Spinal cord (tissue), 9 donors: ENCODE measurements at regions not wholly inside any gene's neighbourhood (a gene's known extent, or its start where the extent isn't known, plus 50 kb on each side); places are given as distances from the start of the nearest gene placed in this dataset.

Experiments
- DNase-seq, 6 donors: peaks; one replicate each; pipeline versions ENCODE4 v3.0.0 to v3.0.0-alpha.2; 2013 to 2015; ENCODE audit warnings: low spot score in 6 of 6, low read depth in 4 of 6
- H3K27ac ChIP-seq: one replicate; pipeline ENCODE4 v1.5.1; 2013; ENCODE audit warnings: low read depth, low read length, control low read depth
- H3K27me3 ChIP-seq: one replicate; pipeline ENCODE4 v1.6.1; 2013; ENCODE audit warnings: low read length; ENCODE audit not compliant: control insufficient read depth, insufficient read depth
- H3K36me3 ChIP-seq: one replicate; pipeline ENCODE4 v1.6.1; 2013; ENCODE audit warnings: low read length; ENCODE audit not compliant: control insufficient read depth, insufficient read depth
- H3K4me1 ChIP-seq: one replicate; pipeline ENCODE4 v1.6.1; 2013; ENCODE audit warnings: low read length; ENCODE audit not compliant: control insufficient read depth, insufficient read depth
- H3K4me3 ChIP-seq: one replicate; pipeline ENCODE4 v1.5.1; 2013; ENCODE audit warnings: low read depth, low read length, control low read depth
- H3K9me3 ChIP-seq: one replicate; pipeline ENCODE4 v1.6.1; 2013; ENCODE audit warnings: low read length; ENCODE audit not compliant: control insufficient read depth, insufficient read depth
- whole genome bisulfite sequencing: methylation state at CpG from one replicate; pipeline ENCODE4 v1.1.5; 2013; ENCODE audit warnings: missing lambda C conversion rate; ENCODE audit not compliant: insufficient coverage; 5-methylcytosine and 5-hydroxymethylcytosine counted together
- donor health status: healthy.

GRCh38 chr4:11342401-11342800 is 86.3 kb downstream of the HS3ST1 start:
- DNase-seq = no peak
- Histone ChIP-seq H3K4me1 (no peaks in the 10 kb centered on the region), H3K36me3 (no peaks in the 10 kb centered on the region), H3K4me3 (no peak overlapping the region), H3K9me3 (no peaks in the 10 kb centered on the region), H3K27me3 (no peaks in the 10 kb centered on the region), H3K27ac (no peak overlapping the region)
- WGBS = 93% methylated on average over 2 of the region's 6 CpGs

- 75% methylated on average over 2 of the region's 6 CpGs for WGBS
- Histone ChIP-seq H3K27me3 (no peaks in the 10 kb centered on the region), H3K36me3 (no peaks in the 10 kb centered on the region), H3K4me3 (no peak overlapping the region), H3K9me3 (no peaks in the 10 kb centered on the region), H3K4me1 (no peaks in the 10 kb centered on the region), H3K27ac (no peak overlapping the region)
- DNase-seq = peak in 2 of 6 donors; percentile 14 to 18
Observed at GRCh38 chr4:11341337-11342043, 87.2 kb downstream of the HS3ST1 start.

GRCh38 chr4:11338956-11339782 is 89.5 kb downstream of the HS3ST1 start:
- Histone ChIP-seq H3K36me3 (no peaks in the 10 kb centered on the region), H3K4me3 (no peak overlapping the region), H3K4me1 (no peaks in the 10 kb centered on the region), H3K27ac (no peak overlapping the region), H3K9me3 (no peaks in the 10 kb centered on the region), H3K27me3 (no peaks in the 10 kb centered on the region)
- DNase-seq = no peak
- WGBS = 100% methylated on average over 2 of the region's 5 CpGs

- H3K9me3 ChIP-seq = no peaks in the 10 kb centered on the region
- H3K4me1 ChIP-seq = no peaks in the 10 kb centered on the region
- H3K27ac ChIP-seq = no peak overlapping the region
- H3K4me3 ChIP-seq = no peak overlapping the region
- WGBS = 80% methylated on average over 1 of the region's 1 CpG
- DNase-seq = no peak
- no peaks in the 10 kb centered on the region for H3K27me3 ChIP-seq
- H3K36me3 ChIP-seq = no peaks in the 10 kb centered on the region
Observed at GRCh38 chr4:11337287-11337686, 91.4 kb downstream of the HS3ST1 start.

- Histone ChIP-seq H3K36me3 (no peaks in the 10 kb centered on the region), H3K4me1 (no peaks in the 10 kb centered on the region), H3K4me3 (no peak overlapping the region), H3K27me3 (no peaks in the 10 kb centered on the region), H3K27ac (no peak overlapping the region), H3K9me3 (no peaks in the 10 kb centered on the region)
- DNase-seq = no peak
- no CpG with 5 or more reads among the region's 4 CpGs for WGBS
Observed at GRCh38 chr4:11336435-11336834, 92.3 kb downstream of the HS3ST1 start.

GRCh38 chr4:11334887-11335286 is 93.8 kb downstream of the HS3ST1 start:
- no peak overlapping the region for H3K27ac ChIP-seq
- no peak overlapping the region for H3K4me3 ChIP-seq
- no CpG with 5 or more reads among the region's 4 CpGs for WGBS
- H3K36me3 ChIP-seq = no peaks in the 10 kb centered on the region
- H3K27me3 ChIP-seq = no peaks in the 10 kb centered on the region
- H3K9me3 ChIP-seq = no peaks in the 10 kb centered on the region
- DNase-seq = peak in 1 of 6 donors; percentile 28
- no peaks in the 10 kb centered on the region for H3K4me1 ChIP-seq

- DNase-seq = no peak
- H3K4me1 ChIP-seq = no peaks in the 10 kb centered on the region
- H3K27ac ChIP-seq = no peak overlapping the region
- peaks cover 3% of the 10 kb centered on the region for H3K9me3 ChIP-seq
- 57% methylated on average over 1 of the region's 2 CpGs for WGBS
- H3K27me3 ChIP-seq = no peaks in the 10 kb centered on the region
- no peak overlapping the region for H3K4me3 ChIP-seq
- no peaks in the 10 kb centered on the region for H3K36me3 ChIP-seq
Observed at GRCh38 chr4:11328401-11328800, 100.3 kb downstream of the HS3ST1 start.

GRCh38 chr4:11326021-11326420 is 102.7 kb downstream of the HS3ST1 start:
- 75% methylated on average over 1 of the region's 2 CpGs for WGBS
- no peak for DNase-seq
- Histone ChIP-seq H3K27me3 (no peaks in the 10 kb centered on the region), H3K9me3 (peaks cover 3% of the 10 kb centered on the region), H3K4me3 (no peak overlapping the region), H3K36me3 (no peaks in the 10 kb centered on the region), H3K27ac (no peak overlapping the region), H3K4me1 (no peaks in the 10 kb centered on the region)

GRCh38 chr4:11323771-11324170 is 104.9 kb downstream of the HS3ST1 start:
- Histone ChIP-seq H3K9me3 (peaks cover 3% of the 10 kb centered on the region), H3K36me3 (no peaks in the 10 kb centered on the region)
- DNase-seq = no peak

More at GRCh38 chr4:11323771-11324170, 104.9 kb downstream of the HS3ST1 start:
- Histone ChIP-seq H3K27me3 (no peaks in the 10 kb centered on the region), H3K4me1 (no peaks in the 10 kb centered on the region), H3K27ac (no peak overlapping the region), H3K4me3 (no peak overlapping the region)
